GM23338 (cell line): ENCODE measurements at regions not wholly inside any gene's neighbourhood (a gene's known extent, or its start where the extent isn't known, plus 50 kb on each side); places are given as distances from the start of the nearest gene placed in this dataset.

ENCODE experiments used
- CTCF ChIP-seq, 2 experiments: fragments of 200-600 bp in 1 of 2; sonication (generic) in 1 of 2; conservative IDR thresholded peaks; 2 replicates each; pipeline versions ENCODE4 v1.5.1 to v1.6.1; 2016 to 2017; ENCODE audit warnings: antibody characterized with exemption in 2 of 2, low read depth in 2 of 2, mild to moderate bottlenecking in 2 of 2, moderate library complexity in 1 of 2
- POLR2AphosphoS5 ChIP-seq: IDR thresholded peaks from 2 replicates; pipeline ENCODE4 v1.6.1; 2016; ENCODE audit warnings: antibody characterized with exemption, low read depth
- ZNF114 ChIP-seq: fragments of 250-450 bp; sonication (Bioruptor Pico); IDR thresholded peaks from 2 replicates; pipeline ENCODE4 v1.5.0; 2020; ENCODE audit warnings: mild to moderate bottlenecking, moderate library complexity

DNA sequence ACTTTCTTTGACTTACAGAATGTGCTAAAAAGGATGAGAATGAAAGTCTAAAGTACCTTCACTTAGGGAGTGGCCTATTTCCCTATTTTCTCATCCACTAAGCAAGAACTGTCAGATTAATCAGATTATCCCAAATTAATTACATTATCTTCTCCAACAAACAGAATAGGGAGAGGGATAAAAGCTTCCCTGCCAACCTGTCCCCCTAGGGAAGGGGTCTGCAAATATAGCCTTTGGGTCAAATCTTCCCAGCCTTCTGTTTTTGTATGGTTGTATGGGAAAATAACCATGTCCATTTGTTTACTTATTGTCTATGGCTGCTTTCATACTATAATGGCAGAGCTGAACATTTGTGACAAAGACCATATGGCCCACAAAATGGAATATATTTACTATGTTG, 57.1 kb upstream of the USP38 start:
- TF ChIP-seq POLR2AphosphoS5 (no peak), CTCF (conservative IDR thresholded peaks at IDR 0.05; ENCODE audit: low read depth in 2 of 2) (no peak), ZNF114 (CRISPR knock-in tag) (no peak)
